ENCODE measurements at regions not wholly inside any gene's neighbourhood (a gene's known extent, or its start where the extent isn't known, plus 50 kb on each side); places are given as distances from the start of the nearest gene placed in this dataset.

- CTCF ChIA-PET = no interaction called here
- no peak for DNase-seq (ENCODE audit: extremely low spot score)
- TF ChIP-seq CTBP1 (IDR thresholded peaks at IDR 0.05; ENCODE audit: borderline replicate concordance) (no peak), FOXM1 (IDR thresholded peaks at IDR 0.05; ENCODE audit: borderline replicate concordance) (no peak), BHLHE40 (IDR thresholded peaks at IDR 0.05; ENCODE audit: borderline replicate concordance) (no peak), FOXK2 (IDR thresholded peaks at IDR 0.05) (no peak), LEF1 (IDR thresholded peaks at IDR 0.05; ENCODE audit: borderline replicate concordance) (no peak), ZNF384 (IDR thresholded peaks at IDR 0.05) (no peak), ARNT (IDR thresholded peaks at IDR 0.05) (no peak), ELF4 (IDR thresholded peaks at IDR 0.05) (no peak), PKNOX1 (IDR thresholded peaks at IDR 0.05) (no peak), NFRKB (IDR thresholded peaks at IDR 0.05) (no peak), L3MBTL2 (conservative IDR thresholded peaks at IDR 0.05) (no peak), SUZ12 (IDR thresholded peaks at IDR 0.05) (no peak)
- POLR2A ChIA-PET = no interaction called here
These were observed 394.8 kb upstream of the IGFBP3 start for GRCh38 chr7:46315891-46316290.

- ChIA-PET POLR2A (no interaction called here), CTCF (interaction anchor here (0.7 kb wide), 1 partner anchor 78 kb away, joined by 4 read pairs; no protein-coding TSS in a partner anchor)
- DNase-seq (ENCODE audit: extremely low spot score) = no peak
- TF ChIP-seq NFRKB (IDR thresholded peaks at IDR 0.05) (no peak), BHLHE40 (IDR thresholded peaks at IDR 0.05; ENCODE audit: borderline replicate concordance) (no peak), FOXA1 (IDR thresholded peaks at IDR 0.05) (no peak), FOXM1 (IDR thresholded peaks at IDR 0.05; ENCODE audit: borderline replicate concordance) (no peak), SUZ12 (IDR thresholded peaks at IDR 0.05) (no peak), L3MBTL2 (conservative IDR thresholded peaks at IDR 0.05) (no peak), FOXK2 (IDR thresholded peaks at IDR 0.05) (no peak), LEF1 (IDR thresholded peaks at IDR 0.05; ENCODE audit: borderline replicate concordance) (no peak), ZNF384 (IDR thresholded peaks at IDR 0.05) (no peak), ARNT (IDR thresholded peaks at IDR 0.05) (no peak), HDGF (IDR thresholded peaks at IDR 0.05; ENCODE audit: borderline replicate concordance) (no peak), SP1 (IDR thresholded peaks at IDR 0.05) (no peak), TARDBP (IDR thresholded peaks at IDR 0.05) (no peak), ELF4 (IDR thresholded peaks at IDR 0.05) (no peak), CTBP1 (IDR thresholded peaks at IDR 0.05; ENCODE audit: borderline replicate concordance) (no peak), PKNOX1 (IDR thresholded peaks at IDR 0.05) (no peak)
These were observed 380.6 kb upstream of the IGFBP3 start for GRCh38 chr7:46301677-46302076.

GRCh38 chr7:46297515-46297914 lies 376.4 kb upstream of the IGFBP3 start:
- ChIA-PET POLR2A (no interaction called here), CTCF (no interaction called here)
- DNase-seq (ENCODE audit: extremely low spot score) = no peak
- TF ChIP-seq ELF4 (IDR thresholded peaks at IDR 0.05) = no peak
- TF ChIP-seq FOXM1 (IDR thresholded peaks at IDR 0.05; ENCODE audit: borderline replicate concordance) = no peak
- no peak for TF ChIP-seq TARDBP (IDR thresholded peaks at IDR 0.05)
- no peak for TF ChIP-seq CTBP1 (IDR thresholded peaks at IDR 0.05; ENCODE audit: borderline replicate concordance)
- no peak for TF ChIP-seq HDGF (IDR thresholded peaks at IDR 0.05; ENCODE audit: borderline replicate concordance)
- no peak for TF ChIP-seq ARNT (IDR thresholded peaks at IDR 0.05)
- no peak for TF ChIP-seq PKNOX1 (IDR thresholded peaks at IDR 0.05)
- no peak for TF ChIP-seq FOXA1 (IDR thresholded peaks at IDR 0.05)
- TF ChIP-seq NFRKB (IDR thresholded peaks at IDR 0.05) = no peak
- no peak for TF ChIP-seq L3MBTL2 (conservative IDR thresholded peaks at IDR 0.05)
- TF ChIP-seq LEF1 (IDR thresholded peaks at IDR 0.05; ENCODE audit: borderline replicate concordance) = no peak
- TF ChIP-seq ZNF384 (IDR thresholded peaks at IDR 0.05) = no peak
- no peak for TF ChIP-seq SP1 (IDR thresholded peaks at IDR 0.05)
- TF ChIP-seq SUZ12 (IDR thresholded peaks at IDR 0.05) = no peak
- TF ChIP-seq FOXK2 (IDR thresholded peaks at IDR 0.05) = no peak
- no peak for TF ChIP-seq BHLHE40 (IDR thresholded peaks at IDR 0.05; ENCODE audit: borderline replicate concordance)

GRCh38 chr7:46296526-46296925 lies 375.5 kb upstream of the IGFBP3 start:
- CTCF ChIA-PET = no interaction called here
- POLR2A ChIA-PET = no interaction called here
- TF ChIP-seq FOXK2 (IDR thresholded peaks at IDR 0.05) (no peak), NFRKB (IDR thresholded peaks at IDR 0.05) (no peak), BHLHE40 (IDR thresholded peaks at IDR 0.05; ENCODE audit: borderline replicate concordance) (no peak), FOXM1 (IDR thresholded peaks at IDR 0.05; ENCODE audit: borderline replicate concordance) (no peak), PKNOX1 (IDR thresholded peaks at IDR 0.05) (no peak), TARDBP (IDR thresholded peaks at IDR 0.05) (no peak), HDGF (IDR thresholded peaks at IDR 0.05; ENCODE audit: borderline replicate concordance) (no peak), FOXA1 (IDR thresholded peaks at IDR 0.05) (no peak), ELF4 (IDR thresholded peaks at IDR 0.05) (no peak), CTBP1 (IDR thresholded peaks at IDR 0.05; ENCODE audit: borderline replicate concordance) (no peak)
- DNase-seq (ENCODE audit: extremely low spot score) = no peak

- ChIA-PET POLR2A (no interaction called here), CTCF (no interaction called here)
- TF ChIP-seq ELF4 (IDR thresholded peaks at IDR 0.05) (no peak), ZNF384 (IDR thresholded peaks at IDR 0.05) (no peak), CTBP1 (IDR thresholded peaks at IDR 0.05; ENCODE audit: borderline replicate concordance) (no peak), L3MBTL2 (conservative IDR thresholded peaks at IDR 0.05) (no peak), HDGF (IDR thresholded peaks at IDR 0.05; ENCODE audit: borderline replicate concordance) (no peak), ARNT (IDR thresholded peaks at IDR 0.05) (no peak), SP1 (IDR thresholded peaks at IDR 0.05) (no peak), NFRKB (IDR thresholded peaks at IDR 0.05) (no peak), FOXK2 (IDR thresholded peaks at IDR 0.05) (no peak), FOXA1 (IDR thresholded peaks at IDR 0.05) (no peak), LEF1 (IDR thresholded peaks at IDR 0.05; ENCODE audit: borderline replicate concordance) (no peak), FOXM1 (IDR thresholded peaks at IDR 0.05; ENCODE audit: borderline replicate concordance) (no peak), BHLHE40 (IDR thresholded peaks at IDR 0.05; ENCODE audit: borderline replicate concordance) (no peak), SUZ12 (IDR thresholded peaks at IDR 0.05) (no peak), PKNOX1 (IDR thresholded peaks at IDR 0.05) (no peak), TARDBP (IDR thresholded peaks at IDR 0.05) (no peak)
- no peak for DNase-seq (ENCODE audit: extremely low spot score)
These were observed 373.3 kb upstream of the IGFBP3 start for GRCh38 chr7:46294381-46294780.

All from HEK293T (cell line).